Hepatocyte (in vitro differentiated cells): ENCODE measurements at regions not wholly inside any gene's neighbourhood (a gene's known extent, or its start where the extent isn't known, plus 50 kb on each side); places are given as distances from the start of the nearest gene placed in this dataset.

Experiments
- DNase-seq: peaks from one replicate; pipeline ENCODE4 v3.0.0-alpha.2; 2016; ENCODE audit warnings: low spot score
- H2AFZ ChIP-seq: fragments of 200-600 bp; sonication (generic); 2 replicates; pipeline ENCODE4 v1.6.0; 2016; ENCODE audit warnings: antibody characterized with exemption, mild to moderate bottlenecking
- H3K27ac ChIP-seq: fragments of 200-600 bp; sonication (generic); 2 replicates; pipeline ENCODE4 v1.5.1; 2016; ENCODE audit warnings: mild to moderate bottlenecking
- H3K27me3 ChIP-seq: fragments of 200-600 bp; sonication (generic); 2 replicates; pipeline ENCODE4 v1.6.1; 2016
- H3K36me3 ChIP-seq: fragments of 200-600 bp; sonication (generic); replicated peaks from 2 replicates; pipeline ENCODE4 v1.5.1; 2016; ENCODE audit warnings: low read depth; ENCODE audit not compliant: insufficient read depth
- H3K4me1 ChIP-seq: fragments of 200-600 bp; sonication (generic); 2 replicates; pipeline ENCODE4 v1.5.1; 2016; ENCODE audit warnings: mild to moderate bottlenecking, moderate library complexity; ENCODE audit not compliant: insufficient read depth
- H3K4me2 ChIP-seq: fragments of 200-600 bp; sonication (generic); 2 replicates; pipeline ENCODE4 v1.6.0; 2016
- H3K4me3 ChIP-seq: fragments of 200-600 bp; sonication (generic); 2 replicates; pipeline ENCODE4 v1.5.1; 2016; ENCODE audit warnings: mild to moderate bottlenecking
- H3K79me2 ChIP-seq: fragments of 200-600 bp; sonication (generic); 2 replicates; pipeline ENCODE4 v1.6.0; 2017; ENCODE audit warnings: mild to moderate bottlenecking
- H3K9me2 ChIP-seq: fragments of 200-600 bp; sonication (generic); replicated peaks from 2 replicates; pipeline ENCODE4 v1.6.0; 2017; ENCODE audit warnings: mild to moderate bottlenecking; ENCODE audit not compliant: insufficient read depth
- H3K9me3 ChIP-seq: fragments of 200-600 bp; sonication (generic); 2 replicates; pipeline ENCODE4 v1.5.1; 2016; ENCODE audit warnings: low read depth, mild to moderate bottlenecking
- H4K20me1 ChIP-seq: fragments of 200-600 bp; sonication (generic); 2 replicates; pipeline ENCODE4 v1.6.0; 2016; ENCODE audit warnings: mild to moderate bottlenecking; ENCODE audit not compliant: insufficient read depth, poor library complexity, severe bottlenecking
- CTCF ChIP-seq: fragments of 200-600 bp; sonication (generic); IDR thresholded peaks from 2 replicates; pipeline ENCODE4 v1.5.1; 2016; ENCODE audit warnings: antibody characterized with exemption, mild to moderate bottlenecking; ENCODE audit not compliant: poor library complexity
- EZH2 ChIP-seq: fragments of 200-600 bp; sonication (generic); IDR thresholded peaks from 2 replicates; pipeline ENCODE4 v1.6.1; 2016; ENCODE audit warnings: antibody characterized with exemption, mild to moderate bottlenecking, borderline replicate concordance
- EZH2phosphoT487 ChIP-seq: fragments of 200-600 bp; sonication (generic); IDR thresholded peaks from one replicate; pipeline ENCODE4 v1.6.1; 2018; ENCODE audit warnings: antibody characterized with exemption, mild to moderate bottlenecking, low read depth, moderate library complexity; ENCODE audit not compliant: unreplicated experiment, severe bottlenecking
- WGBS: methylation state at CpG from one replicate; pipeline ENCODE4 v1.1.6; 2016; ENCODE audit warnings: low lambda C conversion rate; ENCODE audit errors: missing lambda C conversion rate; 5-methylcytosine and 5-hydroxymethylcytosine counted together

GRCh38 chr10:34018784-34019183 lies 684.3 kb upstream of the NRP1 start:
- no peaks in the 10 kb centered on the region for H3K9me2 ChIP-seq
- TF ChIP-seq EZH2, result no peak
- no peak for TF ChIP-seq EZH2phosphoT487
- no peak for TF ChIP-seq CTCF
- H3K27me3 ChIP-seq, result no peaks in the 10 kb centered on the region
- H3K4me3 ChIP-seq, result no peak overlapping the region
- 68% methylated on average over 1 of the region's 1 CpG for WGBS
- H3K4me1 ChIP-seq, result no peaks in the 10 kb centered on the region
- no peaks in the 10 kb centered on the region for H3K79me2 ChIP-seq
- no peaks in the 10 kb centered on the region for H3K9me3 ChIP-seq
- H3K36me3 ChIP-seq, result no peaks in the 10 kb centered on the region
- H3K4me2 ChIP-seq, result no peak overlapping the region
- H2AFZ ChIP-seq, result no peak overlapping the region
- no peak for DNase-seq
- no peak overlapping the region for H3K27ac ChIP-seq
- no peaks in the 10 kb centered on the region for H4K20me1 ChIP-seq

- H3K79me2 ChIP-seq, result no peaks in the 10 kb centered on the region
- no peaks in the 10 kb centered on the region for H3K9me3 ChIP-seq
- no peak overlapping the region for H2AFZ ChIP-seq
- no peaks in the 10 kb centered on the region for H3K36me3 ChIP-seq
- H3K4me1 ChIP-seq, result no peaks in the 10 kb centered on the region
- TF ChIP-seq CTCF, result no peak
- no peak for TF ChIP-seq EZH2
- TF ChIP-seq EZH2phosphoT487, result no peak
- no peaks in the 10 kb centered on the region for H3K9me2 ChIP-seq
- H3K27me3 ChIP-seq, result no peaks in the 10 kb centered on the region
- no peaks in the 10 kb centered on the region for H4K20me1 ChIP-seq
- H3K4me2 ChIP-seq, result no peak overlapping the region
- no peak overlapping the region for H3K27ac ChIP-seq
- no peak overlapping the region for H3K4me3 ChIP-seq
- WGBS, result 95% methylated on average over 5 of the region's 5 CpGs
- DNase-seq, result no peak
Observed at GRCh38 chr10:34018129-34018528, 683.7 kb upstream of the NRP1 start.

GRCh38 chr10:34017281-34017680 lies 682.8 kb upstream of the NRP1 start:
- no peak overlapping the region for H2AFZ ChIP-seq
- H3K27me3 ChIP-seq, result no peaks in the 10 kb centered on the region
- DNase-seq, result no peak
- no peak overlapping the region for H3K4me3 ChIP-seq
- TF ChIP-seq CTCF, result no peak
- no peak for TF ChIP-seq EZH2
- no peak for TF ChIP-seq EZH2phosphoT487
- no peaks in the 10 kb centered on the region for H3K4me1 ChIP-seq
- no peaks in the 10 kb centered on the region for H3K9me3 ChIP-seq
- H3K27ac ChIP-seq, result no peak overlapping the region
- H4K20me1 ChIP-seq, result no peaks in the 10 kb centered on the region
- no peak overlapping the region for H3K4me2 ChIP-seq
- no peaks in the 10 kb centered on the region for H3K9me2 ChIP-seq
- no peaks in the 10 kb centered on the region for H3K79me2 ChIP-seq
- 48% methylated on average over 1 of the region's 1 CpG for WGBS
- no peaks in the 10 kb centered on the region for H3K36me3 ChIP-seq

GRCh38 chr10:34016576-34016975 lies 682.1 kb upstream of the NRP1 start:
- Histone ChIP-seq H4K20me1 (no peaks in the 10 kb centered on the region), H3K4me2 (no peak overlapping the region), H3K27me3 (no peaks in the 10 kb centered on the region), H3K4me1 (no peaks in the 10 kb centered on the region), H3K79me2 (no peaks in the 10 kb centered on the region), H2AFZ (no peak overlapping the region), H3K4me3 (no peak overlapping the region), H3K9me3 (no peaks in the 10 kb centered on the region), H3K9me2 (no peaks in the 10 kb centered on the region), H3K27ac (no peak overlapping the region), H3K36me3 (no peaks in the 10 kb centered on the region)
- DNase-seq, result no peak
- TF ChIP-seq EZH2phosphoT487, result no peak
- no peak for TF ChIP-seq CTCF
- no peak for TF ChIP-seq EZH2
- 83% methylated on average over 2 of the region's 2 CpGs for WGBS
